ENCODE measurements at regions not wholly inside any gene's neighbourhood (a gene's known extent, or its start where the extent isn't known, plus 50 kb on each side); places are given as distances from the start of the nearest gene placed in this dataset.

DNA sequence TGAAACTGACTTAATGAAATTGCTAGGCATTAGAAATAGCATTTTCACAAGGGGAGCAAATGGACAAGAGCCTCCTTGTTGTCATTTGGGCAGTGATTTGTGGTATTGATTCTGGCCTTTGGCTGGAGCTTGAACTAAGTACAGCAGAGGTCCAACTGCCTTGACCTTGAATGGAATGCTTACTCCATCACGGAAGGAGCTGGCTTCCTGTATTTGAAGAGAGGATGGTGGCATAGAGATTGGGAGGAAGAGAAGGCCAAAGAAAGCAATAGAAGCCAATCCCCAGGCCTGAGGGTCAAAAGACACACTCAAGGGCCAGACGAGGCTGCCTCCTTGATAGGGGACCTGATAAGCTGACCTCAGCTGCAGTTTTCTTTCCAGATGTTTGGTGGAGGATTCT lies 126.6 kb upstream of the MPPED2 start:
- TF ChIP-seq CTCF (conservative IDR thresholded peaks at IDR 0.05; ENCODE audit: control insufficient read depth, insufficient read depth, low read depth, low read length): no peak
- DNase-seq (ENCODE audit: low read depth): no peak
- H3K4me3 ChIP-seq (ENCODE audit: control insufficient read depth, low read depth, low read length): no peak overlapping the region

- no peak for DNase-seq (ENCODE audit: low read depth)
- no peak overlapping the region for H3K4me3 ChIP-seq (ENCODE audit: control insufficient read depth, low read depth, low read length)
- no peak for TF ChIP-seq CTCF (conservative IDR thresholded peaks at IDR 0.05; ENCODE audit: control insufficient read depth, insufficient read depth, low read depth, low read length)
Observed at GRCh38 chr11:30710221-30710620, 124.1 kb upstream of the MPPED2 start.

GRCh38 chr11:30707110-30707509 lies 121.0 kb upstream of the MPPED2 start:
- TF ChIP-seq CTCF (conservative IDR thresholded peaks at IDR 0.05; ENCODE audit: control insufficient read depth, insufficient read depth, low read depth, low read length): no peak
- H3K4me3 ChIP-seq (ENCODE audit: control insufficient read depth, low read depth, low read length): no peak overlapping the region
- no peak for DNase-seq (ENCODE audit: low read depth)

DNA sequence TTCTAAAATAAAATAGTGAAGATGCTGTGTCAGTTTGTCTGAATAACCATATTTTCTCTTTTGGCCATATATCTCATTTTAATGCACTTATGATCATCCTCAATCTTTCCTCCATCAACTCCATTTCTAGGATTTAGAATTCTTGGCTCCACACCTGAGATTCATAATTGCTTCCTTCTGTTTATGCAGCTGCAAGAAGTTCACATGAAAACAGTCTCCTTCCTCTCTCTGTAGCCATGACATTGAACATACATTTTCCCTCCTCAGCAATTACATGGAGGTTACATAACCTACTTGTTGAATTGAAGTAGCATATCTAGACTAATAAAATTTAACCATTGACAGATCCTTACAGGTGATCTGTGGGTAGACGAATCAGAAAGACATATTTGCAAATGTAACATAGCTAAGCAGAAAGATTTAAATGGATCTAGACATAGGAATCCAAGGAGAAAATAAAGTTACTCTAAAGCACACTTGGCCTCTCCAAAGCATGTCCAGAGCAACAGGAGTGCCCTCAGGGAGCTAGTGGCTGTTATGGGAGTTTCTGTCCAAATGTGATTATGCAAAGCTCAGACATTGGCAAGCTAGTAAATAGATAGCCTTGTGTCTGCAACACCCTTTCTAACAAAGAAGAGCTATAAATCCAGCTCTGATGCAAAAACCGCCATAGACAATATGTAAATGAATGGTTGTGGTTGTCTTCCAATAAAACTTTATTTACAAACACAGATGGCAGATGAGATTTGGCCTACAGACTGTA lies 119.9 kb upstream of the MPPED2 start:
- DNase-seq (ENCODE audit: low read depth): no peak
- no peak for TF ChIP-seq CTCF (conservative IDR thresholded peaks at IDR 0.05; ENCODE audit: control insufficient read depth, insufficient read depth, low read depth, low read length)
- H3K4me3 ChIP-seq (ENCODE audit: control insufficient read depth, low read depth, low read length): no peak overlapping the region

- no peak for TF ChIP-seq CTCF (conservative IDR thresholded peaks at IDR 0.05; ENCODE audit: control insufficient read depth, insufficient read depth, low read depth, low read length)
- no peak for DNase-seq (ENCODE audit: low read depth)
Observed at GRCh38 chr11:30698425-30698824, 112.3 kb upstream of the MPPED2 start.

GRCh38 chr11:30697032-30697431 lies 110.9 kb upstream of the MPPED2 start:
- no peak for TF ChIP-seq CTCF (conservative IDR thresholded peaks at IDR 0.05; ENCODE audit: control insufficient read depth, insufficient read depth, low read depth, low read length)
- no peak for DNase-seq (ENCODE audit: low read depth)
- H3K4me3 ChIP-seq (ENCODE audit: control insufficient read depth, low read depth, low read length): no peak overlapping the region

More at GRCh38 chr11:30698425-30698824, 112.3 kb upstream of the MPPED2 start:
- H3K4me3 ChIP-seq (ENCODE audit: control insufficient read depth, low read depth, low read length): no peak overlapping the region

All from fibroblast of mammary gland (primary cell).